Stimulated activated naive CD8-positive, alpha-beta T cell treated with anti-CD3 and anti-CD28 coated beads, Interleukin-15, amount 100 ng/mL, for 72 hours (primary cell): ENCODE measurements at regions not wholly inside any gene's neighbourhood (a gene's known extent, or its start where the extent isn't known, plus 50 kb on each side); places are given as distances from the start of the nearest gene placed in this dataset.
A peak's percentile ranks its signal among the peaks of the same experiment; 100 is the strongest.

ENCODE experiments used
- ATAC-seq: fragments of 150-1000 bp; cut with Tn5 transposase; 2 replicates; pipeline ENCODE4 v1.10.0; 2021; ENCODE audit warnings: mild to moderate bottlenecking, moderate library complexity
- DNase-seq, 2 donors: peaks; one replicate each; pipeline ENCODE4 v3.0.0; 2021 to 2022
- H3K27ac Mint-ChIP-seq, 2 donors: one replicate each; pipeline ENCODE4 v1.8.0; 2022; ENCODE audit warnings: mild to moderate bottlenecking in 2 of 2, mixed read lengths in 2 of 2, moderate library complexity in 2 of 2
- H3K27me3 Mint-ChIP-seq: one replicate; pipeline ENCODE4 v1.8.0; 2022; ENCODE audit warnings: mixed read lengths
- H3K4me1 Mint-ChIP-seq: one replicate; pipeline ENCODE4 v1.8.0; 2022; ENCODE audit warnings: mild to moderate bottlenecking, mixed read lengths
- H3K4me3 Mint-ChIP-seq, 2 donors: one replicate each; pipeline ENCODE4 v1.8.0; 2022; ENCODE audit warnings: mild to moderate bottlenecking in 2 of 2, mixed read lengths in 2 of 2, moderate library complexity in 1 of 2
- H3K9me3 Mint-ChIP-seq, 2 donors: one replicate each; pipeline ENCODE4 v1.8.0; 2022; ENCODE audit warnings: mixed read lengths in 2 of 2

- H3K27ac Mint-ChIP-seq, result peak overlapping the region in 1 of 2 donors; percentile 46
- no peak for ATAC-seq
- H3K9me3 Mint-ChIP-seq, result peaks cover 0 to under 1% of the 10 kb centered on the region in 2 donors
- H3K27me3 Mint-ChIP-seq, result no peaks in the 10 kb centered on the region
- DNase-seq, result no peak
- no peak overlapping the region for H3K4me3 Mint-ChIP-seq
- H3K4me1 Mint-ChIP-seq, result no peaks in the 10 kb centered on the region
These were observed 173.2 kb upstream of the HDAC4 start for GRCh38 chr2:239574054-239574433.

GRCh38 chr2:239570971-239571520 lies 170.2 kb upstream of the HDAC4 start:
- DNase-seq (no peak), ATAC-seq (no peak)
- Mint-ChIP-seq H3K4me1 (no peaks in the 10 kb centered on the region), H3K9me3 (no peaks in the 10 kb centered on the region), H3K4me3 (no peak overlapping the region), H3K27me3 (no peaks in the 10 kb centered on the region), H3K27ac (peak overlapping the region in 1 of 2 donors; percentile 12)

GRCh38 chr2:239570216-239570925 lies 169.6 kb upstream of the HDAC4 start:
- Mint-ChIP-seq H3K27me3 (no peaks in the 10 kb centered on the region), H3K27ac (no peak overlapping the region), H3K4me1 (no peaks in the 10 kb centered on the region), H3K9me3 (no peaks in the 10 kb centered on the region), H3K4me3 (no peak overlapping the region)
- ATAC-seq (no peak), DNase-seq (no peak)

GRCh38 chr2:239569401-239570090 lies 168.7 kb upstream of the HDAC4 start:
- no peaks in the 10 kb centered on the region for H3K9me3 Mint-ChIP-seq
- peak; percentile 42 for ATAC-seq
- DNase-seq, result no peak
- no peak overlapping the region for H3K4me3 Mint-ChIP-seq
- no peak overlapping the region for H3K27ac Mint-ChIP-seq
- no peaks in the 10 kb centered on the region for H3K27me3 Mint-ChIP-seq
- H3K4me1 Mint-ChIP-seq, result no peaks in the 10 kb centered on the region

- no peak for ATAC-seq
- Mint-ChIP-seq H3K9me3 (no peaks in the 10 kb centered on the region), H3K27me3 (no peaks in the 10 kb centered on the region), H3K27ac (no peak overlapping the region), H3K4me3 (no peak overlapping the region), H3K4me1 (no peaks in the 10 kb centered on the region)
- DNase-seq, result no peak
These were observed 167.8 kb upstream of the HDAC4 start for GRCh38 chr2:239568601-239569000.

GRCh38 chr2:239567786-239568185 lies 167.0 kb upstream of the HDAC4 start:
- Mint-ChIP-seq H3K27ac (no peak overlapping the region), H3K9me3 (no peaks in the 10 kb centered on the region)

GRCh38 chr2:239566995-239567568 lies 166.3 kb upstream of the HDAC4 start:
- no peaks in the 10 kb centered on the region for H3K9me3 Mint-ChIP-seq
- no peaks in the 10 kb centered on the region for H3K4me1 Mint-ChIP-seq
- no peak for ATAC-seq
- H3K4me3 Mint-ChIP-seq, result no peak overlapping the region
- DNase-seq, result no peak
- no peaks in the 10 kb centered on the region for H3K27me3 Mint-ChIP-seq
- H3K27ac Mint-ChIP-seq, result no peak overlapping the region

More at GRCh38 chr2:239567786-239568185, 167.0 kb upstream of the HDAC4 start:
- Mint-ChIP-seq H3K27me3 (no peaks in the 10 kb centered on the region), H3K4me1 (no peaks in the 10 kb centered on the region), H3K4me3 (no peak overlapping the region)
- DNase-seq (no peak), ATAC-seq (no peak)

- Mint-ChIP-seq H3K27ac (no peak overlapping the region), H3K27me3 (no peaks in the 10 kb centered on the region), H3K4me3 (no peak overlapping the region), H3K9me3 (no peaks in the 10 kb centered on the region), H3K4me1 (no peaks in the 10 kb centered on the region)
- DNase-seq (no peak), ATAC-seq (no peak)
These were observed 165.6 kb upstream of the HDAC4 start for GRCh38 chr2:239566162-239566994.

- Mint-ChIP-seq H3K9me3 (no peaks in the 10 kb centered on the region), H3K27me3 (no peaks in the 10 kb centered on the region), H3K4me1 (no peaks in the 10 kb centered on the region), H3K4me3 (no peak overlapping the region), H3K27ac (no peak overlapping the region)
- ATAC-seq, result no peak
- no peak for DNase-seq
These were observed 163.8 kb upstream of the HDAC4 start for GRCh38 chr2:239564587-239564986.

- H3K27ac Mint-ChIP-seq, result no peak overlapping the region
- ATAC-seq, result no peak
- no peak for DNase-seq
- H3K9me3 Mint-ChIP-seq, result no peaks in the 10 kb centered on the region
- no peaks in the 10 kb centered on the region for H3K27me3 Mint-ChIP-seq
- H3K4me3 Mint-ChIP-seq, result no peak overlapping the region
- H3K4me1 Mint-ChIP-seq, result no peaks in the 10 kb centered on the region
These were observed 162.7 kb upstream of the HDAC4 start for GRCh38 chr2:239563561-239563960.

- DNase-seq (no peak), ATAC-seq (no peak)
- Mint-ChIP-seq H3K27ac (no peak overlapping the region), H3K27me3 (no peaks in the 10 kb centered on the region), H3K4me1 (no peaks in the 10 kb centered on the region), H3K9me3 (peaks cover 0 to 4% of the 10 kb centered on the region in 2 donors), H3K4me3 (no peak overlapping the region)
These were observed 160.7 kb upstream of the HDAC4 start for GRCh38 chr2:239561446-239562001.

GRCh38 chr2:239559417-239560261 lies 158.8 kb upstream of the HDAC4 start:
- ATAC-seq (no peak), DNase-seq (no peak)
- no peak overlapping the region for H3K27ac Mint-ChIP-seq
- no peak overlapping the region for H3K4me3 Mint-ChIP-seq
- peaks cover 0 to 5% of the 10 kb centered on the region in 2 donors for H3K9me3 Mint-ChIP-seq
- H3K27me3 Mint-ChIP-seq, result peaks cover 9% of the 10 kb centered on the region
- peaks cover 10% of the 10 kb centered on the region for H3K4me1 Mint-ChIP-seq

- DNase-seq (no peak), ATAC-seq (no peak)
- Mint-ChIP-seq H3K4me3 (no peak overlapping the region), H3K4me1 (peaks cover 15% of the 10 kb centered on the region), H3K9me3 (peaks cover 0 to 5% of the 10 kb centered on the region in 2 donors), H3K27me3 (peaks cover 18% of the 10 kb centered on the region), H3K27ac (peak overlapping the region in 1 of 2 donors; percentile 34)
These were observed 157.8 kb upstream of the HDAC4 start for GRCh38 chr2:239558661-239559060.

GRCh38 chr2:239557516-239557915 lies 156.7 kb upstream of the HDAC4 start:
- ATAC-seq (no peak), DNase-seq (no peak)
- no peak overlapping the region for H3K4me3 Mint-ChIP-seq
- H3K9me3 Mint-ChIP-seq, result peaks cover 0 to 5% of the 10 kb centered on the region in 2 donors
- H3K27me3 Mint-ChIP-seq, result peaks cover 28% of the 10 kb centered on the region
- no peak overlapping the region for H3K27ac Mint-ChIP-seq
- peaks cover 27% of the 10 kb centered on the region for H3K4me1 Mint-ChIP-seq
